ENCODE measurements at regions not wholly inside any gene's neighbourhood (a gene's known extent, or its start where the extent isn't known, plus 50 kb on each side); places are given as distances from the start of the nearest gene placed in this dataset.
"Not testable (repeated sequence)": the region's sequence is repeated elsewhere in the genome, so short reads cannot be mapped to it uniquely, and the experiment has no call there.

DNA sequence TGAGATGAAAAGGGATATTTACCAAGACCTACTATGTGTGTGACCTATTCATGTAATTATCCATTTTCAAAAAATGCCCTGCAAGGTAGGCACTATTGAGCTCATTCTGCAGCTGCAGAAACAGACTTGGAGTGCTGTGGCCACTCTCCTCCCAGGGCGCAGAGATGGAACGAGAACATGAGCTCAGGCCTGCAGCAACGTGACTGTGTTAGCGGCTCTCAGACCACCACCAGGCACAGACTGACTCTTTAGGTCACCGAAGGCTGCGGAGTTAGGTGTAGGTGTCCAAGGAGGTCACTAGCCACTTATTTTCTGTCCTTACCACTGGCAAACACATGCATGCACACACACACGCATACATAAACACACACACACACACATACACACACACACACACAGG, 271.4 kb upstream of the DIO3 start:
- no peak overlapping the region for H3K27ac ChIP-seq
- peaks cover 8% of the 10 kb centered on the region for H3K9me3 ChIP-seq
- peaks cover 6% of the 10 kb centered on the region; the same call in 1 of the 2 replicates for H3K27me3 ChIP-seq
- H3K36me3 ChIP-seq: no peaks in the 10 kb centered on the region
- H3K9ac ChIP-seq: no peak overlapping the region
- peaks cover 40% of the 10 kb centered on the region for H3K4me1 ChIP-seq
- no peaks in the 10 kb centered on the region for H4K20me1 ChIP-seq
- H3K4me3 ChIP-seq: no peak overlapping the region
- H3K4me2 ChIP-seq: no peak overlapping the region
- TF ChIP-seq Cebpa-rat (IDR thresholded peaks at IDR 0.05): no peak

DNA sequence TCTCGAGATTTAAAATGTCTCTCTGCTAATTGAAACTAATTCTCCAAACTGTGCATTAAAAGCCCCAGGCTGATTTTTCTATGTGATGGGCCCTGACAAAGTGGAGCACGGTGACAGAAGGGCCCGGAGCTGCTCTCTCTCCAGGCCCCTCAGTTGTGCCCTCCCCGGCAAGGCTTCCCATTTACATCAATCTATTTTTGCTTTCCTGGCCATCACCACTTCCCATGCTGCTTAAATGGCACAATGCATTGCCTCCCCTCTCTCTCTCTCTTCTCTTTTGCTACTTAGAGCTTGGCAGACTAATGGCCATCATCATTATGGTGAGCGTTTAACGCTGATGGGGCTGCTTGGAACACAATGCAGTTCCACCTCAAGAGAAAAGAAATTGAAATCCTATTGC, 270.7 kb upstream of the DIO3 start:
- Histone ChIP-seq H3K4me3 (no peak overlapping the region), H3K36me3 (no peaks in the 10 kb centered on the region), H3K4me2 (no peak overlapping the region), H3K9me3 (peaks cover 15% of the 10 kb centered on the region), H3K27ac (no peak overlapping the region), H3K27me3 (peaks cover 6% of the 10 kb centered on the region; the same call in 1 of the 2 replicates), H4K20me1 (no peaks in the 10 kb centered on the region), H3K9ac (no peak overlapping the region), H3K4me1 (peaks cover 33% of the 10 kb centered on the region)
- TF ChIP-seq Cebpa-rat (IDR thresholded peaks at IDR 0.05): no peak

DNA sequence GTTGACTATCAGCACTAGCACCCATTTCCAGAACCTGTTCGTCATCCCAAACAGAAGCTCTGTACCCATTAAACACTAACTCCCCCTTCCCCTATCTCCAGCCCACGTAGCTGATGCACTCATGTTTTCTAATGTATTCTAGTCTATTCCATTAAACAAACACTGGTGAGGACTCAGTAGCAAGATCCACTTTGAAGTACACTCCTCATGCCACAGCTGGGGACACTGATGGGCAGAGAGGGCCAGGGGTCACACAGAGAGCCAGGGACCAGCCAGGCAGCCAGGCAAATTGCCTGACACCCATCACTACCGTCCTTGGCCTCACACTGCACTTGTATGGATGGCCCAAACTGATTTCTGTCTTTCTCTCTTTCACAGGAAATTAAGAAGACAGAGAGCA, 269.9 kb upstream of the DIO3 start:
- Histone ChIP-seq H3K9me3 (peaks cover 23% of the 10 kb centered on the region), H3K4me3 (no peak overlapping the region), H3K4me2 (no peak overlapping the region), H4K20me1 (no peaks in the 10 kb centered on the region), H3K36me3 (no peaks in the 10 kb centered on the region), H3K27me3 (peaks cover 6% of the 10 kb centered on the region; the same call in 1 of the 2 replicates), H3K4me1 (peaks cover 26% of the 10 kb centered on the region), H3K9ac (no peak overlapping the region), H3K27ac (no peak overlapping the region)
- no peak for TF ChIP-seq Cebpa-rat (IDR thresholded peaks at IDR 0.05)

DNA sequence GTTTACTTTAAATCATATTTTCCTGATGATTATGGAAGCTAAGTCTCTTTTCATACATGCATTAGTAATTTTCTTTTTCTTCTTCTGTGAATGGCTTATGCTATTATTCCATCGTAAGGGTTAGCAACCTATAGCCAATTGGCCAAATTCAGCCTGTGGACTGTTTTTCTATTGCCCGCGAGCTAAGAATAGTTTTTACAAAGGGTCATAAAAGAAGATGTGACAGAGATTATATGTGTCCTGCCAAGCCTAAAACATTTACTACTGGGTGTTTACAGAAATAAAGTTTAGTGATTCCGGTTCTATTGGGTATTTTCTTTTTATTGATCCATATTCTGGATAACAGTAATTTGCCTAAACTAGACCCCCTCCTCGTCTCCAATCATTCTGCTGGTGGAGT, 268.8 kb upstream of the DIO3 start:
- Histone ChIP-seq H3K27ac (no peak overlapping the region), H3K9ac (no peak overlapping the region), H3K4me1 (peaks cover 15% of the 10 kb centered on the region), H3K36me3 (no peaks in the 10 kb centered on the region), H3K4me2 (no peak overlapping the region), H3K27me3 (peaks cover 6% of the 10 kb centered on the region; the same call in 1 of the 2 replicates), H4K20me1 (no peaks in the 10 kb centered on the region), H3K9me3 (peaks cover 33% of the 10 kb centered on the region), H3K4me3 (no peak overlapping the region)
- TF ChIP-seq Cebpa-rat (IDR thresholded peaks at IDR 0.05): no peak

DNA sequence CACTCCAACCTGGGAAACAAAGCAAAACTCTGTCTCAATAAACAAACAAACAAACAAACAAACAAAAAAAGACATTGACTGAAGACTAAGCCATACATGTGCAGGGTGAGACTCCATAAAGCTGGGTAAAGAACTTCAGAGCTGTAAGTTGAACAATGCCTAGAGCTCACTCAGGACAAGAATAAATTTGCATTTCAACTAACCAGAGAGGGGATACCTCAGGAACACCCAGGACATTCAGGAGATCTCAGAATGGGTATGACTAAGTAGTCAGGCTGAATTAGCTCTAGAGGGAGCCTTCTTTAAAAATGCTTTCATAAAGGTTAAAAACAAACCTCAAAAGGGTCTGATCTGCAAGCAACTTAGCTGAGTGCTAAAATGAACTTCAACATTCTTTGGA, 267.7 kb upstream of the DIO3 start:
- Histone ChIP-seq H3K27ac (no peak overlapping the region), H3K36me3 (no peaks in the 10 kb centered on the region), H3K9me3 (peaks cover 40% of the 10 kb centered on the region), H4K20me1 (no peaks in the 10 kb centered on the region), H3K4me1 (peaks cover 3% of the 10 kb centered on the region), H3K4me3 (no peak overlapping the region), H3K27me3 (no peaks in the 10 kb centered on the region), H3K9ac (no peak overlapping the region), H3K4me2 (no peak overlapping the region)
- TF ChIP-seq Cebpa-rat (IDR thresholded peaks at IDR 0.05): no peak

DNA sequence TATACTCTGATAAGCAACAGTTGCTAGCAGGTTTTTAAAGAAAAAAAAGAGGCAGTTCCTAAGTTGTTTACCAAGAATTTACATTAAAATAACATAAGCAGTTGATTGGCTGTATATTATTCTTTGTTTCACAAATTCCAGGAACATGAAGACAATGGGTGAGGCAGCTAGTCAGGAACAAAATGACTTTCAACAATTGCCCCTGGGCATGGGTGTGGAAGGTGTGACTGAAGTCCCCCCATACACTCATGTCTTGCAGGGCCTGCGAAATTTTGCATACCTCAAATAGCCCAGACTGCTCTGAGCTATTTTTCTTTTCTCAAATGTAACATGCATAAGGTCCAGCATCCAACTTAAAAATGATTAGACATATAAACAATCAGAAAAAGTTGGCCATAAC, 267.2 kb upstream of the DIO3 start:
- no peaks in the 10 kb centered on the region for H3K36me3 ChIP-seq
- no peaks in the 10 kb centered on the region for H3K27me3 ChIP-seq
- H3K9me3 ChIP-seq: peaks cover 40% of the 10 kb centered on the region
- H3K4me3 ChIP-seq: no peak overlapping the region
- no peak for TF ChIP-seq Cebpa-rat (IDR thresholded peaks at IDR 0.05)
- no peak overlapping the region for H3K27ac ChIP-seq
- no peaks in the 10 kb centered on the region for H4K20me1 ChIP-seq
- H3K9ac ChIP-seq: no peak overlapping the region
- H3K4me1 ChIP-seq: no peaks in the 10 kb centered on the region
- no peak overlapping the region for H3K4me2 ChIP-seq

DNA sequence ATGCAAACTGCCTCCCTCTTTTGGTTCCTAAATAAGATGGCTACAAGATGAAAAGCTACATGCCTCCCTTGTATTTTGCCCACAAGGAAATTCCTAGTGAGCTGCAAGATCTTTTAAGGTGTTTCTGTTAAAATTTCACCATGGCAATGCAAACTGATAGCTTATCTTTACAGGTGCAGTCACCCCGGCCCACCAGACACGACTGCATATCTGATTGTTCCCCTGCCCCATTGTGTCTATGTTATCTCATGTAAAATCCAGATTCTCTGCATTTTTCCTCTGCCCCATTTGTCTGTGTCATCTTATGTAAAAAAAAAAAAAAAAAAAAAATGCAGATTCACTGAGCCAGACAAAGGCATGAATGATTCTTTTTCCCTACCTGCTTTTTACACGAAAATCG, 261.5 kb upstream of the DIO3 start:
- H4K20me1 ChIP-seq, H3K4me1 ChIP-seq, H3K27me3 ChIP-seq, H3K4me3 ChIP-seq, H3K9ac ChIP-seq, H3K4me2 ChIP-seq, H3K36me3 ChIP-seq, H3K27ac ChIP-seq: not testable (repeated sequence)
- H3K9me3 ChIP-seq: peaks cover 33% of the 10 kb centered on the region

DNA sequence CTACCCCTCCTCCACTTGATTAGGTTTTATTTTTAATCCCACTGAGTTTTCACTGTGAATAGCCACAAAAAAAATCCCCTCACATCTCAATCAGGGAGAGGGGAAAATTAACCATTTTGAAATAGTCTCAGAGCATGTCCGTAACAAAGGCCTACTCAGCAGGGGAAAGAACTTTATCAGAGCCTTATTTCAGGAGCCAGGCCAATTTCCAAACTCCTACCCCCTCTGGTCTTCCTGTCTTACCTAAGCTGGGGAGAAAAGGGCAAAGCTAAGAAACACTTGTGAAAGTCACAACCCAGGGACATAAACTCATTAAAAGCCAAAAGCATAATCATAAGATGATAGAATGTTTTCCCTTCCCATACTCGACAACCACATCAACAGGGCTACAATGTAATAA, 260.3 kb upstream of the DIO3 start:
- TF ChIP-seq Cebpa-rat (IDR thresholded peaks at IDR 0.05): no peak
- Histone ChIP-seq H3K9ac (no peak overlapping the region), H3K4me2 (no peak overlapping the region), H3K27me3 (no peaks in the 10 kb centered on the region), H4K20me1 (no peaks in the 10 kb centered on the region), H3K4me3 (no peak overlapping the region), H3K27ac (no peak overlapping the region), H3K36me3 (no peaks in the 10 kb centered on the region), H3K4me1 (no peaks in the 10 kb centered on the region), H3K9me3 (peaks cover 25% of the 10 kb centered on the region)

DNA sequence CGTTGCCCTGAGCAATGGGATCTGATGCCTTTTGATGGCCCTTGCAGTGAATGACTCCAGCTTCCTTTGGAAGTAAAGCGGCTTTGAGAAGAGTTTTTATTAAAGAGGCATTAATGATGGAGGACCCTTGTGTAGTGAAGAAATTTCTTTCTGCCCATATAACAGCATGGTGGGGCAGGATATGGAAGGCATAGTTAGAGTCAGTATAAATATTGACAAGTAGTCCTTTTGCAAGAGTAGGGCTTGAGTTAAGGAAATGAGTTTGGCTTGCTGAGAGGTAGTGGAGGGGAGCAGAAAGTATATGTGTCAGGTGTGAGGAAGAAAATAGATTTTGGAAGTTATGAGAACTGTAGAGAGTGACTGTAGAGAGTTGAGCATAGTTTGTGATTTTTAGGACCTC, 254.1 kb upstream of the DIO3 start:
- H3K4me3 ChIP-seq, H3K9ac ChIP-seq, H3K4me2 ChIP-seq, H3K4me1 ChIP-seq, H3K27me3 ChIP-seq, H3K36me3 ChIP-seq, H4K20me1 ChIP-seq, H3K27ac ChIP-seq: not testable (repeated sequence)
- H3K9me3 ChIP-seq: peaks cover 30% of the 10 kb centered on the region

DNA sequence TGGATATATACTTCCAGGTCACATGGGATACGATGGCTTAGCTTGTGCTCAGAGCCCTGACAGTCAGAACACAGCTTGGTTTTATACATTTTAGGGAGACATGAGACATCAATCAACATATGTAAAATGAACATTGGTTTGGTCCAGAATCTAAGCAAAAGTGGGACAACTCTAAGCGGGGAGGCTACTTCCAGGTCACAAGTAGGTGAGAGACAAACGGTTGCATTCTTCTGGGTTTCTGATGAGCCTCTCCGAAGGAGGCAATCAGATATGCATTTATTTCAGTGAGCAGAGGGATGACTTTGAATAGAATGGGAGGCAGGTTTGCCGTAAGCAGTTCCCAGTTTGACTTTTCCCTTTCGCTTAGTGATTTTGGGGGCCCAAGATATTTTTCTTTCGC, 250.1 kb upstream of the DIO3 start:
- H3K4me3 ChIP-seq, H3K4me1 ChIP-seq, H3K27ac ChIP-seq, H3K27me3 ChIP-seq, H3K36me3 ChIP-seq, H4K20me1 ChIP-seq, H3K9ac ChIP-seq, H3K4me2 ChIP-seq: not testable (repeated sequence)
- peaks cover 35% of the 10 kb centered on the region for H3K9me3 ChIP-seq

DNA sequence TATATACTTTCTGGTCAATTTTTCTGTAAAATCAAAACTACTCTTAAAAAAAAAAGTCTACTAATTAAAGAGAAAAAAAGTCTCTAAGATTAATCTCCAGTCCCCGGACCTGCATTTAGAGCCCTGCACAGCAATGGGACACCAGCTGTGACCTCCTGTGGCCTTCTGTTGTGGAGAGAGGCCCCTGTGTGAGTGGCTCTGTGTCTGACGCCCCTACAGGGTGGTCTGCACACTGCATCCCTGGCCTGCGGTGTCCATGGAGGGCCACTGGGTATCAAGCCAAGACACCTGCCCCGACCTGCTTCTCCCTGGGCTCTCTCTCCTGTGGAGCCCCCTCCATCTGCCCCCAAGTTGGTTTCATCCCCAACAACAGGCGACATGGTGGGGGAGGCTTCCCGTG, 248.0 kb upstream of the DIO3 start:
- Histone ChIP-seq H3K27me3 (no peaks in the 10 kb centered on the region), H3K4me1 (no peaks in the 10 kb centered on the region), H4K20me1 (no peaks in the 10 kb centered on the region), H3K9ac (no peak overlapping the region), H3K4me3 (no peak overlapping the region), H3K9me3 (peaks cover 35% of the 10 kb centered on the region), H3K27ac (no peak overlapping the region), H3K4me2 (no peak overlapping the region), H3K36me3 (0 out of 2 replicates have a peak, but pooled peaks cover 6% of the 10 kb centered on the region)
- TF ChIP-seq Cebpa-rat (IDR thresholded peaks at IDR 0.05): no peak
